HG02943 (cell line): ENCODE measurements at regions not wholly inside any gene's neighbourhood (a gene's known extent, or its start where the extent isn't known, plus 50 kb on each side); places are given as distances from the start of the nearest gene placed in this dataset.

Source experiments
- ATAC-seq: cut with Tn5 transposase; IDR thresholded peaks from one replicate; pipeline ENCODE4 v1.9.1; 2021; ENCODE audit warnings: mild to moderate bottlenecking, low read depth, moderate library complexity; ENCODE audit not compliant: unreplicated experiment

DNA sequence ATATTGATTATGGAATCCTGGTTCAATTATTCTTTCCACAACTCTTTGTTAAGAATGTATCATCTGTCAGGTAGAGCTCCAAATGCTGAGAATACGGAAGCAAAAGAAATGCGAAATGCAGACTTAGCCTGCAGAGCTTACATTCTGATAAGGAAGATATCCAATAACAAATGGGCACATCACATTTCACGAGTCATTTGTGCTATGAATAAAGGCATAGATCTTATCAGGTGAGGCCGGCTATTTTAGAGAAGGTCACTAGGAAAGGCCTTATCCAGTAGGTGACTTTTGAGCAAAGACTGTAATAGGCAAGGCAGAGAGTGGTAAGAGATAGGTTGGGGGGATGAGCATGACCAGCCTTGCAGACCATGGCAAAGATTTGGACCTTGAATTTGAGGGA, 174.3 kb upstream of the SERPINE2 start:
- no peak for ATAC-seq

DNA sequence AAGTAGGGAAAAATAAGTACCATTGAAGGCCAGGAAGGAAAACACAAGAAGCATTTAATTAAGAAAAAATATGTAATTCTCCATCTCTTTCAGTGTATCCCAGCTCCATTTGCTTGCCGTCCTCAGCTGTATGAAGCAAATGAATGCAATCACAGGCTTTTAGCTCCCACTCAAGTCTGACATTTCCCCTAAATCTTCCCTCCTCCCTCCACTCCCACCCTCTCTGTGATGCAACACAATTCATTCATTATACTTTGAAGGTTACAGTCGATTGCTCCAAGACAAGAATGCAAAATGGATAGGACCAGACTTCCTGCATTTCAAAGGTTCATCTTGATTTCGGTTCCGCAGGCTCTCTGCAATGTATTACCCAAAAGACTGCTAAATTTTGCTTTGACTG, 172.7 kb upstream of the SERPINE2 start:
- no peak for ATAC-seq

DNA sequence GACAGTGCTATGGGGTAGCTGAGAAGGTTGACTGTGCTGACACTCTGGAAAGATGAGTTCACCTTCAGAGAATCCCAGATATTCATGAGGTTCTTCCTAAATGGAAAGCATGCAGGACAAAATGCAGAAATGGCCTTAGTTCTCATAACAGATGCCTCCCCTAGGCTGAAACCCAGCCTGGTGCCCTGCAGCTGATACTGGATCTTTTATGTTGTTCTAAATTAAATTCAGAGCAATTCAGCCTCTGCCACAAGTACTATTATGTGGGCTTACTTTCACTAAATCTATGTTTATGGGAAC, 172.0 kb upstream of the SERPINE2 start:
- ATAC-seq = no peak

DNA sequence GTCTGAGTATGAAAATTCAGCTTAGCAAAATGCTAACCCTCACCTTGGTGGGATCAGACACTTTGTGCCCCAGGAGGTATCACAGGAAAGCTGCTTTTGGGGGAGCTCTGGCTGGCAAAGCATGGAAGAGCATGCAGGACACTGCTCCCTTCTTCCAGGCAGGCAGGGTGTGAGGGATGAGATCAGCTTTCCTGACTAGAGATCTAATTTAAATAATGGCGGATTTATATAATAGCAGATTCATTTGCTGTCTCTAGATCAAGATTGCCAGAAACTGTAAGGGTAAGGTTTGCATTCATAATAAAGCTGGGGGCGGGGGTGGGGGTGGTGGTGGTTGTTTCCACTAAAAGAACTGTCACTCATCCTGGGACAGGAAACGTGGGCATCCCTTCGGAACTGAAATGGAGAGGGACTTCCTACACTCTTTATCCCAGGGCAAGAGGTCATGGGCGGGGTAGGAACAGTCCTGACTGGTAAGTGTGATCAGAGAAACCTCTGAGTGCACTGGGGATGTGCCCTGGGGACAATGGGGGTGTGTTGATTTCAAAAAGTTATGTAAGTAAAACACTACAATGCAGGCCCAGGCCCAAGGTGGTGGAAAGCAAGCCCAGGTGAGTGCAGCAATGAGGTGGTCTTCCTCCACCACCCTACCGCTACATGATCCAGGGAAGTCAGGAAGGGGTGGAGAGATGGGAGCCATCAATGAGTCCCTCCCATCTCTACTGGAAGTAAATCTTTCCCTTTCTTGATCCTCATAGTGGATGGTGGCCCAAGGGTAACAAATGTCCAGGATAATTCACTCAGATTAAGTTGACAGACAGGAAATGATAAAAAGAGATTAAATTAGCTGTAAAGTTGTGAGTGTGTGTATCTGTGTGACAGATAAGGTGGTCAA, 171.4 kb upstream of the SERPINE2 start:
- no peak for ATAC-seq

DNA sequence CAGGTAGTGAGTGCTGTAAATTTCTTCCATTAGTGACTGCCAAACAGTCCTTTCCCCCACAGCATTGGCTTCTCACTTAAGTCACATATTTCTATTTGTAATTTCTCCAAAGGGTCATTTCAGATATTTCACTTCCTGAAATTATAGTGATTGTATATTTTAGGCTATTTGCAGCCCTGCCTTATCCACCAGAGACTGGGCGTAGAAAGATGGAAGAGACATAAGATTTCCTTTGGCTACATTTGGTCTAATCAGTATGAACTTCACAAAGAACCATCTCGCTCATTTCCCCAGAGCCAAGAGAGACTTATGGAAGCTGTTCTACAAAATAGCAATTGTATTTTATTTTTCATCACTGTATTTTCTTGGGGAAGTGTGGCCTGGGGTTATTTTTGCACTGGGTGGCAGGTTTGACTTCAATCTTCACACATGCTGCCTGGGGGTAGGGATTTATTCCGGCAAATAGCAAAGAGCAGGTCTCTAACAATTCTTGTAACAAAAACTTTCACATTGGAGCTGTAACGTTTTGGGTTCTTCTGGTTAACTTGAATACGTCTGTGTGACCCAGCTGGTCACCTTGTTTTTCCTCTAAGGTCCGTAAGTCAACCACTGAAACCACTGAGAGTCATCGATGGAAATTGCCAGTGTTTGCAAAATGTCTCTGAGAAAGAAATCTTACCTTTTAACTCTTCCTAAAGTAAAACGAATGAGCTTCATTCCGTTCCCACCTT, 170.6 kb upstream of the SERPINE2 start:
- ATAC-seq = no peak

DNA sequence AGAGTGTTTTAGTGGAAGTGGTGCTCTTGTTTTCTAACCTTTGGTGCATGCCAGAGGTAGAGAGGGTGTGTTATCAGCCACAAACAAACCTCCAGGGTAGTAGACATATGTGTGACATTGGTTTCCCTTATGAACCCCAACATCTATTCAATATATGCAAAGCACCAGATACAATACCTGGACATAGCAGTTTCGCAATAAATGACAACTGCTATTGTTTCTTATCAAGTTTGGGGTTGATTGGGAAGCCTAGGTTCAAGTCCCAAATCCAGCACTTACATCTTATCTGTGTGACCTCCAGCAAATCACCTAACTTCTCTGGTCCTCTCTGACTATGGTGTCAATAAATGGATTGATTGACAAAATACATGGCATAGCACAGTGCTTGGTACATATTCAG, 169.4 kb upstream of the SERPINE2 start:
- ATAC-seq = no peak

DNA sequence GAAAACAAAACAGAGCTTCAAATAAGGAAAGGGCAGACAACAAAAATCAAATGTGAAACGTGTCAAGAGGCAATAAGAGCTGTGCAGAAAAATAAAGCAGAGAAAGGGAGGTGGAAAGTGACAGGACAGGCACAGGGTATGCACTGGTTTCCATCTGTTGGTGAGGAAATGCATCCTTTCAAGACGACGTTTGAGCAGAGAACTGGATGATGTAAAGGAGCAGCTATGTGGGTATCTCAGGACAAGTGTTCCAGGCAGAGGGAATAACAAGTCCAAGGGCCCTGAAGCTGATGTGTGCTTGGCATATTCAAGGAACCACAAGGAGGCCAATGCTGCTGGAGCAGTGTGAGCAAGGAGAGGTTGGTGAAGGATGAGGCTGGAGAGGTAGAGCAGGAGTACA, 168.9 kb upstream of the SERPINE2 start:
- no peak for ATAC-seq

DNA sequence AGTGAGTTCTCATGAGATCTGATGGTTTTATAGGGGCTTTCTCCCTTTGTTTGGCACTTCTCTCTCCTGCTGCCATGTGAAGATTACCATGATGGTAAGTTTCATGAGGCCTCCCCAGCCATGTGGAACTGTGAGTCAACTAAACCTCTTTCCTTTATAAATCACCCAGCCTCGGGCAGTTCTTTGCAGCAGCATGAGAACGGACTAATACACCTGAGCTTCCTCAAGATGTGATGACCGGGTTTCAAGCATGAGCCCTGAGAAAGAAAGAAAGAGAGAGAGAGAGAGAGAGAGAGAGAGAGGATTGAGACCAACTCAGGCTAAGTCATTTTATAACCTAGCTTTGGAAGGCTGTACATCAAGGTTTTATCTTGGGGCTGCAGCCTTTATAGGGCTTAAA, 167.7 kb upstream of the SERPINE2 start:
- no peak for ATAC-seq

DNA sequence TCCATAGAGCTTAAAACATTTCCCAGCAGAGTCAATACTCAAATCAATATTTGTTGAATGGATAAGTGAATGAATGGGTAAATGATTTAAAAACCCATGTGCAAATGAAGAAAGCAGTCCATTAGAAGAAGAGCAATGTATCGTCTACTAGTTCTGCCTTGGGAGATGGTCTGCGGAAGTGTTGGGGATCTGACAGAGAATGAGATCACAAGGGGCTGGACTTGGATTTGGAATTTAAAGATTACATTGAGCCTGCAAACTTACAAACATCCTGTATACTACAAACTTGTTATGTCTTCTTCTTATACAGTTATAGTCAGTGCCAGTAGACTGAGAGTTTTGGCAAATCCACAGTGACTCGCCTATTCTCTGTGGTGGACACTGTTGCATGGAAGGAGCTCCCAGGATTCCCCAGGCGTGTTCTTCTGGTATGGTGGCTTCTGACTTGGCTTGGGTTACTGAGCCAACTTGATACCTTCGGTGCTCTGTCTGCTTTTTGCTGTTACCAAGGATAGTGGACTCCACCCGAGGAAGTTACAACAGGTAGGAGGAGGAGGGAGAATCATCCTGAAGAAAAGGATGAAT, 163.3 kb upstream of the SERPINE2 start:
- ATAC-seq = no peak

DNA sequence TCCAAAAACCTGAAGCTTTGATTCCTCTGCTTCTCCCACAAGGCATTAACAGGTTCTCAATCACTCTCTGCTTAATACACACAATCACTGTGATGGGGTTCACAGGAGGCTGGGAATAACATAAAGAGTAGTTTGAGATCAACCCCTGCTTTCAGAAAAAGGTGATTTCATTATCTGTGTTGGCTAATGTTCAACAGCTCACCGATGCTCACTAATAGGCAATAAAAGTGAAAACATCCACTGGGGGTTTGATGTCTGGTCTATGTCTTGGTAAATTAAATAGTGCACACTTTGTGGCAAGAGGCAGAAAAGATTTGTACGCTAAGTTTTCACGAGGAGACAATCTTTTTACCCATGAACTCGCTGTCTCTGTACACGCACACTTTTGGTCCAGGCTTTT, 159.3 kb upstream of the SERPINE2 start:
- ATAC-seq = no peak

DNA sequence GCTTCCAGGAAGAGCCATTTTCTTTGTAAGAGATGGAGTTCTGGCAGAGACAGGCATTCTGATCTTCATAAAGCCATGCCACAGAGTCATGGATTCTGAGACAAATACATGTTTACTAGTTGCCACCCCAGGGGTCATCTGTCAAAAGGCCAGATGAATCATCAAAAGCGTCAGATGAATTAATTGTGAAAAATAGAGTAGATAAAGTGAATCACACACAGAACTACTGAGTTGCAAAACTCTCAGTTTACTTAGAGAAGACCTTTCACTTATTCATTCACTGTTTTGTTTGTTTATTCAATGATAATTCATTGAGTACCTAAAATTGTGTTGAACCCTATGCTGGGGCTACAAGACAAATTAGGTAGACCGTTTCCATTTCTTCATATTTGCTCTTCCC, 157.7 kb upstream of the SERPINE2 start:
- no peak for ATAC-seq

DNA sequence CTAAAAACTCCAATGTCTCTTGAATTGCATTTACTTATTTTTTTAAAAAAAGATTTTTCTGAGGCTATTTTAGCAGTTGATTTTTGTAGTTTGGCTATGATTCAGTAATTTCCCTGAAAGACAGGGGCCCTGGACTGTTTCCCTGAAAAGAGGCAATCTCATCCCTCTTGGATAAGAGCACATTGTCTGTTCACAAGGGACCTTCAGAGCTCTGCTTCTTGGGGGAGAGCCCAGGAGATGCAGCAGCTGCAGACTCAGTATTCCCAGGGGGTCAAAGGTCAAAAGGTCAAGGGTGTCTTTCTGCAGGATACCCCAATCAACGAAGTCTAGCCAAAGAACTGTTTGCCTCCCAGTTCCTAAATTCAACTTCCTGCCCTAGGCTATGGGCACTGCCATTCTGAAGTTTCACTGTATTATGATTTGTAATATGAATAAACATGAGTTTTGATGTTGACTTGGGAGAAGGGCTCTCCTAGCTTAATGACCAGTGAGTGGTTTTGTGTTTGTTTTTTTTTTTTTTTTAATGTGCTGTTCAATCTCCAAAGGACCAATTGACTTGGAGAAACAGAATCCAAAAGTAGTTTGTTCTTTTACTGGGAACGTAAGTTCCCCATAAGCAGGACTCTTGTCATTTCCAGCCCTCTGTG, 157.0 kb upstream of the SERPINE2 start:
- ATAC-seq = no peak

DNA sequence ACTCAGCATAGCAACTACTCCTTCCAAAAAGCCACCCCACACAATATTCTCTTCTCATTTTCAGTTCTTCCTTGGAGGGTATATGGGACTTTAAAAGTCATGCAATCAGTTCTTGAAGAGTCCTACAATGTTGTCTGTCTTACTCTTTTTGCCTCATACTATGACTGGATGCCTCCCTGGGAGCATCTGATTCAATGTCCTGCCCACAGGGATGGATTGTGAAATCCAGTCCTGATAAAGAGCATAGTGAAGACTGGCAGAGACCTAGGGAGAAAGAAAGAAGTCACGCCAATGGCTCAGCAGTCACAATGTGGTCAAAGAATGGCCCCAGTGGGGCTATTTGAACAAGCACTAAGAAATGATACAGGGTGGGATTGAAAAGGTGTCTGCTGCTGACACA, 155.1 kb upstream of the SERPINE2 start:
- no peak for ATAC-seq

DNA sequence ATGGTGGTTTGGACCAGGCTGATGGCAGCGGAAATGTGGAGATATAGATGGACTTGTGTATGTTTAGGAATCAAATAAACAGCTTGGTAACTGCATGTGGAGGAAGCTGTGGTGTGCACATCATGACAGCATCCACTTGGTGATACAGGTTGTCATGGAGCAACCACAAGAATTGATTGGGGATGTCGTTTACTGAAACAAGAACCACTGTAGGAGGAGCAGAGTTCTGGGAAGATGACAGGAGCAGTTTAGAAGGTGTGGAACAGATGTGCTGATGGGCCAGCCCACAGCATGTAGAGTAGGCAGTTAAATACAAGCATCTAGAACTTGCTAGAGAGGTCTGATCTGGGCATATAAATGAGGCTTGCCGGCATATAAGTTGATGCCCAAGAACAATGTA, 152.4 kb upstream of the SERPINE2 start:
- no peak for ATAC-seq

DNA sequence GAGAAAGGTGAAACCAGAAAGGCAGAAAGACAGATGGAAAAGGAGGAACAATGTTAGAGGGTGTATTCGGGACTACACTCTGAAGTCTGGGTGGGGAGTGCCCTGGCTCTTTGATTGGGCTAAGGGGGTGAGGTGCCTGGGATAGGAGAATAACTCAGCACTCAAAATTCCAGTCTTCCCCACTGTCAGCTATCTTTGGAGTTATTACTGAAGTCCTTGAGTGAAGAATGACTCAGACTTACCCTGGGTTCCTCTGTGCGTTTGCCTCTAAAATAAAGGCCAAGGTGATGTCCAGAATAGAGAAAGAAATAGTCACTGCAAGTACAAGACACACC, 151.8 kb upstream of the SERPINE2 start:
- no peak for ATAC-seq

DNA sequence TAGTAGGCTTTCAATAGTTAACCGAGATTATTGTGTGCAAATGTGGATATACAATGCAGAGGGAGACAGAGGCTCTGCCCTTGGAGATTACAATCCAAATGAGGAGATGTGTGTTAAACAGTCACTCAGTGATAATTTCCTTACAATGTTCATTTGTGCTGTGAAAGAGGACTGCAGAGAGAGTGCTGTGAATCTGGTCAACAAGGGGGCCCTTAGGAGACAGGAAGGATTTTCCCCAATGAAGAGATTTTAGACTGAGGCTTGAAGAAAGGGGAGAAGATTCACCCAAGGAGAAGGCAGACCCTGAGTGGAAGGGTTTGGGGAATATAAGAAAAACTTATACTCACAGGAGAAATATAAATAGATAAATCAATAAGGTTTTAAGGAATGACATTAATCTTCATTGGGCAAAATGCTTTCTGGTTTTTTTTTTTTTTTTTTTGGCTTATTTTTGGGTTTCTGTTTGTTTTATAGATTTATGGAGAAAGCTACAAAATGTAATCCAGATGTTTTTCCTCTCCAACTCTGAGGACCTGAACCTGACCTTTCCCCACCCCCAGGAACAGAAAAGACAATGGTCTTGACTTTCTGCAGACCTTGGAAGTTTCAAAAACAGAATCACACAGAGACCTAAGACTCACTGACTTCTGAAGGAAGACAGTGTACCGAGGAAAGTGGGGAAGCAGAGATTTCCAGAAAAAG, 151.3 kb upstream of the SERPINE2 start:
- no peak for ATAC-seq

DNA sequence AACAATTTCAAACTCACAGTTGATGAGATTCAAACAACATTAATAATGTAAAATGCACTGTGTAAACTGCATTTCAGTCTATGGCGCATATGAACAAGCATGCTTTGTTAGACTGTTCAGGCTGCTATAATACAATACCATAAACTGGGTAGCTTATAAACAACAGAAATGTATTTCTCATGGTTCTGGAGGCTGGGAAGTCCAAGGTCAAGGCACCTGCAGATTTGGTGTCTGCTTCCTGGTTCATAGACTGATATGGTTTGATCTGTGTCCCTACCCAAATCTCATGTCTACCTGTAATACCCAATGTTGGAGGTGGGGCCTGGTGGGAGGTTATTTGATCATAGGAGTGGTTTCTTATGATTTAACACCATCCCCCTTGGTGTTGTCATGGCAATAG, 148.1 kb upstream of the SERPINE2 start:
- no peak for ATAC-seq

DNA sequence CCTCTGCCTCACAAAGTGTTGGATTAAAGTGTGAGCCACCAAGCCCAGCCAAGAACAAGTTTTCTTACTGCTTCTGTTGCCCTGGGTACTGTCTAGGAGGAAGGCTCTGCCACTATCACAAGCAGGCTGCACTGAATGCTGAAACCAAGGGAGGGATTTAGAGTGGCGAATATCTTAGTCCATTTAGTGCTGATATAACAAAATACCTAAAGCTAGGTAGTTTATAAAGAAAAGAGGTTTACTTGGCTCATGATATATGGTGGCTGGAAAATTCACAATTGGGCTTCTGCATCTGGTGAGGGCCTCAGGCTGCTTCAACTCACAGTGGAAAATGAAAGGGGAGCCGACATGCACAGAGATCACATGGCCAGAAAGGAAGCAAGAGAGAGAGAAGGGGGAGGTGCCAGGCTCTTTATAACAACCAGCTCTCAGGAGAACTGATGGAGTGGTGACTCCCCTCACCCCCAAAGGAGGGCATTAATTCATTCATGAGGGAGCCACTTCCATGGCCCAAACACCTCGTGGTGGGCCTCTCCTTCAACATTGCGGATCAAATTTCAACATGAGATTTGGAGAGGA, 146.0 kb upstream of the SERPINE2 start:
- ATAC-seq = no peak

DNA sequence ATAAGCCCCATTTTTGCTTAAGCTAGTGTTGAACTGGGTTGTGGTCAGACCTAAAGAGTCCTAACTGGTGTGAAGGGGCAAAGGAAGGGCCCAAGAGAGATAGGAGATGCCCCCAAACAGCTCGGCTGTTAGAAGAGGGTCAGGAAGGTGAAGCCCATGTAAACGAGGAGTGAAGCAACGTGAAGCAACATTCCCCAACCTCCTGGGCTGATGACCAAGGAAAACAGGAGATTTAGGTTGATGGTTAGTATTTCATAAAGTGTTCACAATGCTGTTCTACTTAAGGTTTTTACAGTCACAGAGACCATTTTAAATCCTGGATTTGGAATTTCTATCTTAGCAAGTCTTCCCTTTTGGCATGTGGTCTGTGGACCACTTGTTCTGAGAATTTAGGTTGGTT, 144.0 kb upstream of the SERPINE2 start:
- no peak for ATAC-seq

DNA sequence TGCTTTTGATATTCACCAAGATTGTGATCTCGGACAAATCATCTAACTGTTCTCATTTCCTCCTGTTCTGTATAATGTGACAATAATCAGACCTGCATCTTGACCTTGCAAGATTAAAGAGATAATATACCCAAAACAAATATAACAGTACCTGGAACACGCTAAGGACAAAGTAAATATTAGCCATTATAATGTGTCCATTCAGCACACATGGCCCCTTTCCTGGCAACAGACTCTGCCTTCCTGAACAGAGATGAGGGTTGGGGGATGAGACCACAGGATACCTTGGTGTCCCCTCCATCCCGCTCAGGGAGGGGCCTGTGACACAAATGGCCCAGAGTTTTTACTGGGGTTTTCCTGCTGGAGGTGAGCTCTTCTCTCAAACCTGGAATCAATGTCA, 143.4 kb upstream of the SERPINE2 start:
- no peak for ATAC-seq
